ENCODE measurements at regions not wholly inside any gene's neighbourhood (a gene's known extent, or its start where the extent isn't known, plus 50 kb on each side); places are given as distances from the start of the nearest gene placed in this dataset.
"Not testable (repeated sequence)": the region's sequence is repeated elsewhere in the genome, so short reads cannot be mapped to it uniquely, and the experiment has no call there.

DNA sequence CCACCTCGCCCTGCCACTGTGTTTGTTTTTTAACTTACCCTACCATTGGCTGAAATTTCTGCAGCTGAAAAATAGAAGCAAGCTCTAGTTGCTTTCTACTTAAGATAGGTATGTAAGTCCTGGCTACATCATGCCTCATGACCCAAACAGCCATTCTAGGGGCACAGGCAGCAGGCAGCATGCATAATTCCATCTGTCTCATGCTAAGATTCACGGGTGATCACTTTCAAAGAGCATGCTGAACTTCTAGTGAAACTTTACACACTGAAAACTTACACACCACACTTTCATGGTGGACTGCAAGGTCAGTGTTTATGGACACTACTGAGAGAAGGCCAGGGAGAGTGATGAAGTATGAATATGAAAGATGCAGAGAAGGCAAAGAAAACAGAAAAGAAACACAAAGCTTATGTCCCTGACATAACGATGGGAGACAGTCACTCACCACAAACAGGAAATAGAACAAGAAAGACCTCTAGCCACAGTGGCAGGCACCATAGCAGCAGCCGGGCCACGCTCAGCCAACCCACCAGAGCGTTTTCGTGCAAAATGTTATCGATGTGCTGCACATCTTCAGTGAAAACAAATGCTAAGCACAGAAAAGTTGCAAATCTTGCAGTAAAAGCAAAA lies 102.3 kb upstream of the TIAM1 start:
- TF ChIP-seq POLR2AphosphoS5 (IDR thresholded peaks at IDR 0.05; ENCODE audit: low read depth, low read length): no peak
- no peak for TF ChIP-seq TAF1 (IDR thresholded peaks at IDR 0.05; ENCODE audit: borderline replicate concordance, low read depth, low read length)
- no peak for TF ChIP-seq POLR2A (IDR thresholded peaks at IDR 0.05; ENCODE audit: low read depth, low read length)
- no peak for FAIRE-seq
- DNase-seq (ENCODE audit: insufficient read length): no peak

DNA sequence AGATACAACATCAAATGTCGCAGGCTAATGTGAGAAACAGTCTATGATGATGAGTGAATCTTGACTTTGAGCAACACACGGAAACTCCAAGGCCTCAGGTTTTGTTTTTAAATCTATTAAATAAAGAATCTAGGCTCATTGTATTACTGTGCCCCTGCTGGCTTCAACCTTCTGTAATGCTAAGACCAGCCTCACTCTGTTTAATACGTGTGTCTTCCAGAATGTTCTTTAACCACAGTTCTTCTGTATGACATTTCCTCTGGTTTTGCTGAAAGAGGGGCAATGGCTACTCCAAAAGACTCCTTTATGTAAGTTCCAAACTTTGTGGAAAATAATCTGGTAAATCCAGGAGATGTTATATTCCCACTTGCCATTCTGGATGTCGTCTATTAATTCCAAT lies 101.1 kb upstream of the TIAM1 start:
- no peak for FAIRE-seq
- no peak for DNase-seq (ENCODE audit: insufficient read length)
- no peak for TF ChIP-seq POLR2A (IDR thresholded peaks at IDR 0.05; ENCODE audit: low read depth, low read length)
- no peak for TF ChIP-seq TAF1 (IDR thresholded peaks at IDR 0.05; ENCODE audit: borderline replicate concordance, low read depth, low read length)
- no peak for TF ChIP-seq POLR2AphosphoS5 (IDR thresholded peaks at IDR 0.05; ENCODE audit: low read depth, low read length)

DNA sequence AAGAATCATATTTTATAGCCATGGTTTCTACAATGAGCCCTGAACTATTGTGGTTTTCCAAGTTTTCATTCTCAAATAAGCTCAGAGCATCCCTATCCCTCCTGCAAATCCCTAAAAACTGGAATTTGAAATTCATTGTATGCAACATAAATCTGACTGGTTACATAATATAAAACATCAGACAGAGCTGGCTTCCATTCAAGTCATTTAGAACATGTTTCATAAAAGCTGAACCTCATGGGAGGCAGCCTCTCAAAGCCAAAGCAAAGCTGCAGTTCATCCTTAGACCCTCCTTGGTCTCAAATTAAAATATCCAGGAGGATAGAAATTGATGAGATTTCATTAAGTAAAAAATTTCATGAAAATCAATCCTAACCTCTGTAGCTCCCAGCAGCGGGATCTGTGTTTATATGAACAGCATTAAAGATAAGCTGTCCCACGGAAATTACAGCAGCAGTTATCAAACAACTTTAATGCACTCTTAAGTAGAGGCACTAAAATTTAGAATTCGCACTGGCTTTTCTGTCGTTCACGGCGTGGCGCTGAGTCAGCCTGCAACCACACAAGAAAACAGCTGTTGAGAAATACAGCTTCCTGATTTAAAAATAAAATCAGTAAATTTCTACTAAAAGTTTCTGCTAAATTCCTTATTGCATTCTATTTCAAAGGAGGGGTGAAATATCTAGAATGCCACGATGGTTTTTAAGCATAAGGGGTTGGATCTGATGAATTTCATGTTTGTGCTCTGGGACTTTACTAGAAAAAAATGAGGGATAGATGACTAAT lies 99.9 kb upstream of the TIAM1 start:
- TF ChIP-seq POLR2A (IDR thresholded peaks at IDR 0.05; ENCODE audit: low read depth, low read length) (no peak), TAF1 (IDR thresholded peaks at IDR 0.05; ENCODE audit: borderline replicate concordance, low read depth, low read length) (no peak), POLR2AphosphoS5 (IDR thresholded peaks at IDR 0.05; ENCODE audit: low read depth, low read length) (no peak)
- FAIRE-seq (no peak), DNase-seq (ENCODE audit: insufficient read length) (no peak)

DNA sequence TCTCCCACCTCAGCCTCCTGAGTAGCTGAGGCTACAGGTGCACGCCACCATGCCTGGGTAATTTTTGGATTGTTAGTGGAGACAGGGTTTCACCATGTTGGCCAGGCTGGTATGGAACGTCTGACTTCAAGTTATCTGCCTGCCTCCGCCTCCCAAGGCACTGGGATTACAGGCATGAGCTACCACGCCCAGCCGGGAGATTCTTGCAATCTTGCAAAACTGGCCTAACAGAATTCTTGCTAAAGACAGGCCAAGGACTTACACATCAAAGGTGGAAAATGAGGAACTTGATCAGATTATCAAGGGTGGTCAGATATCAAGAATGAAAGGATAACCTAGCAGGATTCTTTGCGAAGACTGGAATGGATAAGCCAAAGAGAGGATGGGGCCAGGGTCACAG lies 98.3 kb upstream of the TIAM1 start:
- no peak for FAIRE-seq
- TF ChIP-seq POLR2A (IDR thresholded peaks at IDR 0.05; ENCODE audit: low read depth, low read length) (no peak), TAF1 (IDR thresholded peaks at IDR 0.05; ENCODE audit: borderline replicate concordance, low read depth, low read length) (no peak), POLR2AphosphoS5 (IDR thresholded peaks at IDR 0.05; ENCODE audit: low read depth, low read length) (no peak)
- no peak for DNase-seq (ENCODE audit: insufficient read length)

DNA sequence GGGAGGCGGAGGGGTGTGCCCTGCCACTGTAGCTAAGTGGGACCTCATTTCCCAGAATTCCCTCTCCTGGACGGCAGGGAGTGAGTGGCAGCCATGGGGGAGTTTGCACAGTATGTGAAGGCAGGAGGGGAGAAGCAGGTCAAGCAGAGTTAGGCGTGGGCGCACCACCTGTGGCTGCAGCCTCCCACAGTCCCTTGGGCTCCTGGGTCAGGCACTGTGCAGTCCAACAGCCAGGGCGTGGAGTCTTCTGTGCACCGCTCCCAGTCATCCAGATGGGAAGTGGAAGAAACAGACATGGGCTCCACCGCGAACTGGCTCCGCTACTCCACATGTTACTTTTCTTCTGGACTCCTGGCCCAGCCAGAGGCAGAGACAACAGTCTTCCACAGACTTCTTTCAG lies 85.4 kb upstream of the TIAM1 start:
- DNase-seq (ENCODE audit: insufficient read length) (no peak), FAIRE-seq (no peak)
- TF ChIP-seq TAF1 (IDR thresholded peaks at IDR 0.05; ENCODE audit: borderline replicate concordance, low read depth, low read length) (no peak), POLR2AphosphoS5 (IDR thresholded peaks at IDR 0.05; ENCODE audit: low read depth, low read length) (no peak), POLR2A (IDR thresholded peaks at IDR 0.05; ENCODE audit: low read depth, low read length) (no peak)

DNA sequence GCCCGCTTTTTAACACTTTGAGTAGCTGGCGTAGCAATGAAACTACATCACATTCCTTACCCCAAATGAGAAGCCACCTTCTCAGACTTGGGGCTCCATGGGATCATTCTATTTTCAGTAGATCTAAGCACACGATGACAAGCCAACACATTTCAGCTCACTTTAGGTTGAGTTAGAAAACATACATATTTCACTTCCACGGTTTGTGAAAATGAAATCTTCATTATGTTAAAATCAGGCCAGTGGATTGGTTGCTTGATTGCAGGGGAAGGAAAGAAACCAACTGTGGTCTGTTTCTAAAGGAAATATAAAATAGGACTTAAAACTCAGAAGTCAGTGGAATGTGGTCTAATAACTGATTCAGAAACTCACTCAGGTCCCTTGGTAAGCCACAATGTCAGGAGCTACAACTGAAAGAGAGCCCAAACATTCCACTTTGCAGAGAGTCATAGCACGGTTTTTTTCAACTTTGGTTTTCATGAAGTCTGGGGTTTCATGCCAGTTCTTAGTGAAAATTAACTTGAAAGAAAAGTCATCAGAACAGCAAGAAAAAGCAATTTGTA lies 82.3 kb upstream of the TIAM1 start:
- FAIRE-seq (no peak), DNase-seq (ENCODE audit: insufficient read length) (no peak)
- TF ChIP-seq POLR2AphosphoS5 (IDR thresholded peaks at IDR 0.05; ENCODE audit: low read depth, low read length) (no peak), POLR2A (IDR thresholded peaks at IDR 0.05; ENCODE audit: low read depth, low read length) (no peak), TAF1 (IDR thresholded peaks at IDR 0.05; ENCODE audit: borderline replicate concordance, low read depth, low read length) (no peak)

DNA sequence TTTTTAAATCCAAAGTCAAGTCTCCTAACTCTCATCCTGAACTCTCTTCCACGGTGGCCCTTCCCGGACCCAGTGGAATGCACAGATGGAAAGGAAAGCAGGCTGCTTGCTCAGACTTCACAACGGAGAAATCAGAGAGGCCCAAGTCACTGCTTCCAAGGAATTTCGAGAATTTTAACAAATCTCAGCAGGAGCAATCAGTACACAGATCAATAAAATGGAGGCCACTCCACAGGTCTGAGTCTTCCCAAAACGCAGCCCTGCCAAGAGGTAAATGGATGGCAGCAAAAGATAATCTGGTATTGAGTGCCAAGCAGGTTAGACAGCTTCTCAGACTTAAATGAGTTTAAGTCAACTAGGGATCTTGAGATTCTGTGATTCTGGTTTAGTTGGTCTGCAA lies 81.1 kb upstream of the TIAM1 start:
- FAIRE-seq: no peak
- TF ChIP-seq POLR2AphosphoS5 (IDR thresholded peaks at IDR 0.05; ENCODE audit: low read depth, low read length) (no peak), POLR2A (IDR thresholded peaks at IDR 0.05; ENCODE audit: low read depth, low read length) (no peak), TAF1 (IDR thresholded peaks at IDR 0.05; ENCODE audit: borderline replicate concordance, low read depth, low read length) (no peak)
- no peak for DNase-seq (ENCODE audit: insufficient read length)

DNA sequence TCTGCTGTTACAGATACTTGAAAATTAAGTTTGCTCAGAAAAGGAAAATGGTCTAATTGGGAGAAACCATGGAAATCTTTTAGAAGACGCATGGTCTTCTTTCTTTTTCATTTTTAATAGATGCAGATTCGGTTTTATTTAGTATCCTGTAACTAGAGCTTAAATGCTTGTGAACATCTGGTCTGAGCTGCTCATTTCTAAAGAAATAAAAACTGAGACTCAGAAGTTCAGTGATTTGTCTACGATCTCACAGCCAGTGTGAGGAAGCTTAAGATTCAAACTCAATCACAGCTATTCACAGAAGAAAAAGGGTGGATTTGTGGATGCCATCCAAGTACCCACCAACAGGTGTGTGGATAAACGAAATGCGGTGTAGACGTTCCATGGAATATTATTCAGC lies 80.0 kb upstream of the TIAM1 start:
- TF ChIP-seq POLR2A (IDR thresholded peaks at IDR 0.05; ENCODE audit: low read depth, low read length) (no peak), POLR2AphosphoS5 (IDR thresholded peaks at IDR 0.05; ENCODE audit: low read depth, low read length) (no peak), TAF1 (IDR thresholded peaks at IDR 0.05; ENCODE audit: borderline replicate concordance, low read depth, low read length) (no peak)
- no peak for DNase-seq (ENCODE audit: insufficient read length)
- FAIRE-seq: no peak

DNA sequence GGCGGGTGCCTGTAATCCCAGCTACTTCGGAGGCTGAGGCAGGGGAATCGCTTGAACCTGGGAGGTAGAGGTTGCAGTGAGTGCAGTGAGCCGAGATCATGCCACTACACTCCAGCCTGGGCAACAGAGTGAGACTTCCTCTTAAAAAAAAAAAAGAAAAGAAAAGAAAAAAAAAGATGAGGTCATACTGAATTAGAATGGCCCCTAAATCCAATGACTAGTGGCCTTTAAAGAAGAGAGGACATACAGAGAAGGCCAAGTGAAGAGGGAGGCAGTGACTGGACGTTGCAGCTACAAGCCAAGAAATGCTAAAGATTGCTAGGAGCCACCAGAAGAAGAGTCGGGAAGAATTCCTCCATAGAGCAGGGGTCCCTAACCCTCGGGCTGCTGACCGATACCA lies 76.9 kb upstream of the TIAM1 start:
- TF ChIP-seq POLR2A (IDR thresholded peaks at IDR 0.05; ENCODE audit: low read depth, low read length): no peak
- TF ChIP-seq POLR2AphosphoS5 (IDR thresholded peaks at IDR 0.05; ENCODE audit: low read depth, low read length): no peak
- TF ChIP-seq TAF1 (IDR thresholded peaks at IDR 0.05; ENCODE audit: borderline replicate concordance, low read depth, low read length): no peak
- FAIRE-seq (no peak), DNase-seq (ENCODE audit: insufficient read length) (no peak)

DNA sequence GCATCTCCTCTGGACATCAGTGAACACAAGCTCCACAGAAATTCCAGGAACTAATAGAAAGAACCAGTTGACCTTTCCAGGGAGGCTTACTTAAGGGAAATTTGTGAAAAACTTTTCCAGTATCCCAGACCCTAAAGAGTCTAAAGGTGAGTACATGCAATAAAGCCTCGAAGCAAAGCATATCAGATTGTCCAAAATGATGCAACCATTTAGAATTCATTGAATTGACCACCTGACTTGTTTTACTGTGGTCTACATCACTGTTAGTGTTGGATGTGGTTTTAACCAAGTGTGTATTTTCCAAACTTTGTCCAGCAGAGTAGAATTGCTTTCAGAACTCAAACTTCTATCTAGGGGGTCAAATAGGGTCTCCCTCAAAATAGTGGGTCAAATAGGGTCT lies 76.3 kb upstream of the TIAM1 start:
- TF ChIP-seq TAF1 (IDR thresholded peaks at IDR 0.05; ENCODE audit: borderline replicate concordance, low read depth, low read length) (no peak), POLR2AphosphoS5 (IDR thresholded peaks at IDR 0.05; ENCODE audit: low read depth, low read length) (no peak), POLR2A (IDR thresholded peaks at IDR 0.05; ENCODE audit: low read depth, low read length) (no peak)
- DNase-seq (ENCODE audit: insufficient read length) (no peak), FAIRE-seq (no peak)

DNA sequence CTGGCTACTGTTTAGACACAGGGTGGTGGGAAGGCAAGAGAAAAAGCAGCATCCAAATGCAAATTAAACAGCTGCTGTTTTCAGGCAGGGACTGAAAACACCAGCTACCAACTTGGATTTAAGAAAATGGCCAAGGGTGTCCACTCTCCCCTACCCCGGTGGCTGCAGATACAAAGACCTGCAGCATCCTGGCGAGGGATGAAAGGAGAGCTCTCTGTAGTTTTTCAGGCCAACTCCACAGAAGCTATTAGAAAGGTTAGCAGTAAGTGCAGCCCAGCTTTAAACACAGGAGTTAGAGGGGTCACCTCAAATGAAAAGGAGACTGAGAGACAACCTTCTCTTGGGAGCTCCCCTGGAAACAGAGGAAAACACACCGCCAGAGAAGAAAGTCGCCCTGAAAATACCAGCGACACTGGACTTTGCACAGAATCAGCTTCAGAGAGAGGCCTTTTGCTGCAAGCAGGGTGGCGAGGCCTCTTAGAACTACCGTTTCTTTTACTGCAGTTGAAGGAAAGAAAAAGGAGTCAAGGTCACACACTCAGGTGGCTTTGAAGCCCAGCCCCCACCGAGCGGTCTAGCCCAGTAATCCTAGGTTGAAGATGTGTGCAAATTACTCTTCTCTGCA lies 74.4 kb upstream of the TIAM1 start:
- DNase-seq (ENCODE audit: insufficient read length) (no peak), FAIRE-seq (no peak)
- TF ChIP-seq POLR2A (IDR thresholded peaks at IDR 0.05; ENCODE audit: low read depth, low read length): no peak
- no peak for TF ChIP-seq POLR2AphosphoS5 (IDR thresholded peaks at IDR 0.05; ENCODE audit: low read depth, low read length)
- no peak for TF ChIP-seq TAF1 (IDR thresholded peaks at IDR 0.05; ENCODE audit: borderline replicate concordance, low read depth, low read length)

DNA sequence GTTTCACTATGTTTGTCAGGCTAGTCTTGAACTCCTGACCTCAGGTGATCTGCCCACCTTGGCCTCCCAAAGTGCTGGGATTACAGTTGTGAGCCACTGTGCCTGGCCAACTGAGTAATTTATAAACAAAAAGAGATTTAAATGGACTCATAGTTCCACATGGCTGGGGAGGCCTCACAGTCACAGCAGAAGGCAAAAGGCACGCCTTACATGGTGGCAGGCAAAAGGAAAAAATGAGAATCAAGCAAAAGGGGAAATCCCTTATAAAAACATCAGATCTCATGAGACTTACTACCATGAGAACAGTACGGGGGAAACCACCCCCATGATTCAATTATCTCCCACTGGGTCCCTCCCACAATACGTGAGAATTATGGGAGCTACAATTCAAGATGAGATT lies 73.2 kb upstream of the TIAM1 start:
- DNase-seq (ENCODE audit: insufficient read length); FAIRE-seq: not testable (repeated sequence)
